OCI-LY1 (cell line): ENCODE measurements at regions not wholly inside any gene's neighbourhood (a gene's known extent, or its start where the extent isn't known, plus 50 kb on each side); places are given as distances from the start of the nearest gene placed in this dataset.

Source experiments
- CTCF ChIP-seq: fragments of 200-600 bp; sonication (generic), shearing (Covaris generic); IDR thresholded peaks from 2 replicates; pipeline ENCODE4 v1.5.1; 2017; ENCODE audit warnings: mild to moderate bottlenecking, antibody characterized with exemption, low read length, moderate library complexity, mixed read lengths
- EZH2 ChIP-seq: fragments of 200-600 bp; sonication (generic), shearing (Covaris generic); IDR thresholded peaks from 2 replicates; pipeline ENCODE4 v1.8.0; 2017; ENCODE audit warnings: borderline replicate concordance, mixed run types, mild to moderate bottlenecking, antibody characterized with exemption, low read length, moderate library complexity, mixed read lengths

GRCh38 chr13:34046457-34046856, 228.5 kb downstream of the RFC3 start:
- TF ChIP-seq CTCF (no peak), EZH2 (no peak)
